Activated CD4-positive, alpha-beta T cell treated with anti-CD3 and anti-CD28 coated beads for 24 hours (primary cell): ENCODE measurements at regions not wholly inside any gene's neighbourhood (a gene's known extent, or its start where the extent isn't known, plus 50 kb on each side); places are given as distances from the start of the nearest gene placed in this dataset.

ENCODE experiments used
- DNase-seq, 2 donors: peaks; one replicate each; pipeline ENCODE4 v3.0.0-alpha.2; 2020; ENCODE audit warnings: low read depth in 2 of 2

DNA sequence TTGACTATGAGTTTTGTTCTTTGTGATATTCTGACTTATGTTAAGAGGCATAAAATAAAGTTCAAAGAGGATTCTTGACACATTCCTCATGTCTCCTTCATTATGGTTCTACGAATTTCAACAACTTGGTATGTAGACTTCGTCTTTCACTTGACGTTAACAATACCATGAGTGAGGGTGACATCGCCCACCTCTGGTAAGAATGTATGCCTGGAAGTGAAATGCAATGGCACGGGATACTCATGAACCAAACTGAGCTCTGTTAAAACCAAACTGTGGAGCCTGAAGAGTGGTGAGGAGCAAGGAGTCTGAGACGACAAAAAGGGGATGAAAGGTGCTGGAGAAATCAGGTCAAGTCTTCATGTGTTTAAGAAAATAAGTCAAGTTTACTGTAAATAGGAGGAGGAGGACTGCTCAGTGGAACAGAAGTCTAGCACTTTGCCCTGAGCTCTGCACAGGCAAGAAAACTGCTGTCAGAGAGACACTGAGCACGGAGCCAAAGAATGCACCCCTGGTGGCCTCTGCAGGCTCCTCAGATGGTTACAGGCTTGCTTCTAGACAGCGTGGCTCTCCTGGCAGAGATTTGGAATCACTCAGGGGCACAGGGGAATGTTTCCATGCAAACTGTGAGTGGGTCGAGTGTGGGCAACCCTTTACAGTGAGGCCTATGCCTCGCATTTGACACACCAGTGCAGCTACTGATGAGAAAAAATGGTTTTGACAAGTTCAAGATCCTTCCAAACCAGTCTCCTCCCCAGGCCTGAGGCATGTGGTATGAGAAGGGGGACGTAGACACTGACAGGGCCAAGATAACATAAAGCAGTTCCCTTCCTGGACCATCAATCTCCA lies 470.1 kb downstream of the IRX1 start:
- no peak for DNase-seq

DNA sequence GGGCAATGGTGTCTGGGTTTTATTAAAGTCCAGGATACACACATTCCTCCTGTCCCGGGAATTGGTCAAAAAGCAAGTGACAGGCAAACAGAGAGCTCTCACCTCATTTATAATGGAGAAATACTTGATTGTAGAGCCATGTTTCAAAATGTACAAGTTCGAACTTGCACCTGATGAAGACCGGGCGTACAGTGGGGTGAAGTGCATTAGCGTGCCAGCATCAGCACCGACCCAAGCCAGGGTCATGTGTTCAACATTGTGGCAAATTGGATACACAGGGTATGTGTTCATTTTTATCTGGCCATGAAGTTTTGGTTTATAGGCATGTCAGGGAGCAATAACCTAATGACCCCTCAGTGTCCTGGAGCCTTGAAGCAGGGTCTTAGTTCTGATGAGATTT lies 472.5 kb downstream of the IRX1 start:
- no peak for DNase-seq

DNA sequence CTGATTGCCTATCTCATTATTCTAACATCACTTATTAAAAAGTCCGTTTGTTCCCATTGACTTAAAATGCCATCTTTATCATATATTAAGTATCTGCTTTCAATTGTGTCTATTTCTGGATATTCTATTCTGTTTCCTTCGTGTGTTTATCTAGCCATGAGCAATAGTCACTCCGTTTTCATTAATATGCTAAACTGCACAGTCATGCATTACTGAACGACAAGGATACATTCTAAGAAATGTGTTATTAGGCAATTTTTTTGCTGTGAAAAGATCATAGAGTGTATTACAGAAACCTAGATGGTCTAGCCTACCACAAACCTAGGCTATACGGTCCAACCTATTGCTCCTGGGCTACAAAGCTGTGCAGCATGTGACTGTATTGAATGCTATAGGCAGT lies 482.9 kb downstream of the IRX1 start:
- no peak for DNase-seq

DNA sequence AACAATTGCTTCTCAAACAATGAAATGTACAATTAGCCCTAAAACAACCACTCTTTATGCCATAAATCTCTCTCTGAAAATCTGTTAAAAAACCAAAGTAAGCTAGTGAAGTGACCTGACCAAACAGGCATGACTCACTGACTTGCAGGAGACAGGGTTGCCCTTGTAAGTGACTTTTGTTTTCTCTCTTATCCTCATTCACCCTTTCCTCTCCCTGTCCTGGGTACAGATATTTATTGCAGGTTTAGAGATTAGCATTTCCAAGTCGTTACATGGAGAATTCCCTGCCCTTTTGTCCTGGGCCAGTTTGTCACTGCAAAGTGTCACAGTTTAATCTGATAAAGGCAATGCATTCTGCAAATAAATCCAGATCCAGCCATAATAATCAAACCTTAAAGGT lies 484.2 kb downstream of the IRX1 start:
- DNase-seq: no peak

DNA sequence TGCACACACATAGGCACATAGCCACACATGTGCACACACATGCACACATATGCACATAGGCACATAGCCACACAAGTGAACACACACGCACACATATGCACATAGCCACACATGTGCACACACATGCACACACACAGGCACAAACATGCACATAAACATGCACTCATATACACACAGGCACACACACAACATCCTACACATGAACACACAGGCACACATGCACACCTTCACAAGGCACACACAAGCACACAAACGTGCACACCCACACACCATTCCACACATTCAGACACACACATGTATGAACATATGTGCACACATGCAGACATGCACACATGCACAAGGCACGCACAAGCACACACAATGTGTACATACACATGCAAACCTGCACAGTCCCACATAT lies 484.7 kb downstream of the IRX1 start:
- no peak for DNase-seq

DNA sequence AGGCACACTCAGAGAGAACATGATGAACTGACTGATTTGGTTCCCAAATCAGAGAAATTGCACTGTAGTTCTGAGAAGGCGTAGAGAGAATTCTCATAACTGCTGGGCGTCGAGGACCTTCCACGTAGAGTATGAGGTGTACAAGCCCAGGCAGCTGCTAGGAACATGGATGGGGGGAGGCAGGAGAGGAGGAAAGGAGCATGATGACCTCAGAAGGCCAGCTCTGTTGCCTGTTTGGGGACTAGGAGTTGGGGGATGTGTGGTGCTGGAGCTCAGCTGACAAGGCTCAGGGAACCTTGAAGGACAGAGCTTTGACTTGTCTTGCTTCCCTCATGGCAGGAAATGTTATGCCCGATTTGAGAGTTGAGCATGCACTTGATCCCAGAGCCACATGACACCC lies 485.4 kb downstream of the IRX1 start:
- DNase-seq: no peak

DNA sequence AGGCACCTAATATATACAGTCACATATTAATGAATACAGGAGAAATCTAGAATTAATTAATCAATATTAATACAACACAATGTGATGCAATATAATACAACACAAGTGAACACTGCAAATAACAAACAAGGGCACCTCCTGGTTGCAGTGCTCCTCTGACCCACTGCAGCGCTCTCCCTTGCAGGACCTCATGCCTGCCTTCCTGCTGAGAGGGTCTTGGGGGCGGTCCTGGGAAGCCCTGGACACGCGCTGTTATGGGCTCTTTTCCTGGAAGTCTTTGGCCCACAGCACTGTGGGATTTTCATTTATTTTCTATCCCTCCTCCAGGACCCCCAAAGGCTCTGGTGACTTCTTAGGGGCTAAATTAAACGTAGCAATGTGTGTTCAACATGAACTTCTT lies 485.8 kb downstream of the IRX1 start:
- DNase-seq: no peak

DNA sequence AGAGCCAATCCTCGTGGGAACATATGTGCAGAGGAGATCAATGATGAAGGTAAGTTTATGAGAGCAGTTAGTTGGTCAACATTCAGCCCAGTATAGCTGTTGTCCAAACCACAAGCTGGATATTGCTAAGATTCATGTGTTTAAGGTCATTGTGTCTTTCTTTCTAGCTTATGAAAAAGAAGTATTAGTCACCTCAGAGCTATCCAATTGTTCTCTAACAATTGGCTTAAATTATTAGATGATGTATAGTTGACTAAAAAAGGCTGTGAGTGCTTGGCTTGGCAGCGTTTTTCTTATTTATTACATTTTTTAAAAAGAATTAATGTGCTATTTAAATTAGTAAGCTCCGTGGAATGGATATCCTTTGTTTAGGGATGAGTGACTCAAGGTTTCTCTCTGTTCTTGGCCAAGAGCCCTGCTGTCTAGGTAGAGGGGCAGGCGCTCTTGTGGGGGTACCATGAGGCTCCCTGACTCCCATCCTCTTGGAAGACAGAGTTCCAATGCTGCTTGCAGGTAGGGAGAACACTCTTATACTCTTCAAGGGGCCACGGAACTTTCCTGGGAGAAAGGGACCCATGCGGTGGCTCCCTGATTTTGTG lies 487.4 kb downstream of the IRX1 start:
- no peak for DNase-seq

DNA sequence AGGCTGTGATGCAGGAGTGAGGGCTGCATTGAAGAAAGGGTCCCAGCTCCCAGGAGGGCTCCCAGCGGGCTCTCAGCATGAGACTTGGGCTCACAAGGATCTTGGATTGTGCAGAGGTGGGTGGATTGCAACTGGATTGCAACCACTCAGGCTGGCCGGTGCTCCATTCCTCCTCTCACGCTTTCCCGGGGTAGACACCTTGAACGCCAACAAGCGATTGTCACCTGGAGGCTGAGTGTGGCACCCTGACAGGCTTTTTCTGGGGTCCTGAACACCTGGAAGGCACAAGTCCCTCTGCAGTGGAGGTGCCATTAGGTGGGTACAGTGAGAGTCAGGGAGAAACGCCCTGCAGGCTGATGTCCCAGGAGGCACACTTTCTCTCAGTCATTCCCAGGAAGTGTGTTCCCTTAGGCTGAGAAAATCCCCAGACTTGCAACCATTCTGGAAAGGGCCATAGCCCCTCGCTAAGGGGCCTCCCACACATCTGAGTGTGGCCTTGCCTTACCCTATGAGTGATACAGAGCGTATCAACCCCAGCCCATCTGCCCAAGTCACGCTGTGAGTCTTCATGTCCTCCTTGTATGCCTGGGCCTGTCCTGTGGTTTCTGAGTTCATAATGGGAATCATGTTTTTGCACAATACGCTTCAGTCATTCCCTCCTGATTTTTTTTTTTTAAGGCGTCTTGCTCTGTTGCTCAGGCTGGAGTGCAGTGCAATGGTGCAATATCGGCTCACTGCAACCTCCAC lies 488.1 kb downstream of the IRX1 start:
- no peak for DNase-seq

DNA sequence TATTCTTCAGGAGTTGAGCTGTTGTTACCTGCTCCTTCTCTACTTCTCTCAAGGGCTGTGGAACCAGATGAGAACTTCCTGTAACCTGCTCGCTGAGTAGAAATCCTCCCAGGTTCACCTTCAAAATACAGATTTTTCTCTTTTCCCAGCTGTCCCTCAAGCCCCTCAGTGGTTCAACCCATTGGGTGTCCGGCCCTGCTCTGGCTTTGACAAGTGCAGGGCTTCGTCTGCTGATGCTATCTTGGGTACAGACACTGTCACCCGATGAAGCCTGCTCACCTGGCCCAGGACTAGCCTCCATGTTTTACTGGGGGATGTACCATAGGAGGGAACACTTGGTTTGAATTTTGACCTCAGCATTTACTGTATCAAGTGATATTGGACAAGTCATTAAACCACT lies 490.4 kb downstream of the IRX1 start:
- no peak for DNase-seq

DNA sequence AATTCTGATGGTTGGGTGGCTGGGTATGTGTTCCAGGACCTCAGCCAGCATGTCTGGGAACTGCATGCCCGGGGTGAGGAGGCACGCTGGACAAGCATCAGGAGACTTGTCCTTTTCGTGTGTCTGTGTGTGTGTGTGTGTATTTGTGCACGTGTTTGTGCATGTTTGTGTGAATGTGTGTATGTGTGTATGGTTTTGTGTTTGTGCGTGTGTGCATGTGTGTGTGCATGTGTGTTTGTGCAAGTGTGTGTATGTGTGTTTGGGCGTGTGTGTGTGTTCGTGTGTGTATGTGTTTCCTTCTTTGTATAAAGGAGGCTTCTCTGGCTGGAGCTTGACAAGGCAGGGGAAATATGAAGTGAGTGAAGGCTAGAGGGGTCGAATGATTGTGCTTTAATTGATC lies 491.5 kb downstream of the IRX1 start:
- DNase-seq: no peak

DNA sequence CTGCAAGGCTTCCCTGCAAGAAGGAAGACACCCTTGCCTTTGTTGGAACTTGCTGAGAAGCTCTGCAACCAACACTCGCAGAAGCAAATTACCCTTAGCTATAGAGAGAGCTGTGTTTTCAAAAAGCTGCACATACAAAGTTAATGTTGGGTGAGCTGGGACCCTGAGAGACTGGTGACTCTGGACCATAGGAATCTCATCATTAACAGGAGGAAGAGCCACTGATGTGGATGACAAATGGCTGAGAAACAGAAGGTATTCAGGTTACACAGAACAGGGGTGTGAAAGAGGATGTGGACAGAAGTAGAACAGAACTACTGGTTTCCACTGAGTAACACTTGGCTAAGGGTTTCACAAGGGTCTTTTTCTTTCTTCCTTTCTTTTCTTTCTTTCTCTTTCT lies 493.5 kb downstream of the IRX1 start:
- no peak for DNase-seq

DNA sequence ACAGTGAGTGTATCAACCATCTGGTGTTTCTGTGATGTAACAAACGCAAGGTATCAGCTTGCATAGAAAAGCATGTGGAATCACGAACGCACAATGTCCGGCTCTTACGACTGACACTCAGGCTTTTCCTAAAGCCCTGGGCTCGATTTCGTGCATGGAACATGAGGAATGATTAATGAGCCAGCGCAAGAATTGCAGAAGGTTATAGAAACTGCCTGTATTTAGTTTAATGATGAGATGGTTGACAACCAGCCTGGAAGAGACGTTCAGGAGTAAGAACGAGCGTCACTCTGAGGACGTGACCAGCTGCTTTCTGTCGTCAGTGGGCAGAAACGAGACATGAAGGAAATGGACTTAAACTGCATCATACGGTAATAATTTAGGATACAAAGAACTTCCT lies 497.6 kb downstream of the IRX1 start:
- no peak for DNase-seq

DNA sequence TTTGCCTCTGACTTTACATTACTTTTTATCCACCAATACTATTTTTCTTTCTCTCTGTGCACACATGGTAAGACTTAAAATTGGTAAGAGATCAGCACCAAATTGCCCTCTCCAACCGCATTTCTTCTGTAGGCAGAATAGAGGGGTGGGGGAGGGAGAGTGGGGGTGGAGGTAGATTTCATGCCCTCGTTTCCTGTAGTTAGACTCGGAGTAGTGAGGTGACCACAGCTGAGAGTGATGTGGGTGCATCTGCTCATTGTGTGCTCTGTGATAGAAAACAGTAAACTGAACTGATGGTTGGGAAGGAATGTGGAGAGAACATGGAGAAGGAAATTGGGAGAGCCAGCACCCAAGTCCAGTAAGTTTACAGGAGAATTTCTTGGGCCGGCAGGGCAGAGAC lies 498.3 kb downstream of the IRX1 start:
- DNase-seq: no peak

DNA sequence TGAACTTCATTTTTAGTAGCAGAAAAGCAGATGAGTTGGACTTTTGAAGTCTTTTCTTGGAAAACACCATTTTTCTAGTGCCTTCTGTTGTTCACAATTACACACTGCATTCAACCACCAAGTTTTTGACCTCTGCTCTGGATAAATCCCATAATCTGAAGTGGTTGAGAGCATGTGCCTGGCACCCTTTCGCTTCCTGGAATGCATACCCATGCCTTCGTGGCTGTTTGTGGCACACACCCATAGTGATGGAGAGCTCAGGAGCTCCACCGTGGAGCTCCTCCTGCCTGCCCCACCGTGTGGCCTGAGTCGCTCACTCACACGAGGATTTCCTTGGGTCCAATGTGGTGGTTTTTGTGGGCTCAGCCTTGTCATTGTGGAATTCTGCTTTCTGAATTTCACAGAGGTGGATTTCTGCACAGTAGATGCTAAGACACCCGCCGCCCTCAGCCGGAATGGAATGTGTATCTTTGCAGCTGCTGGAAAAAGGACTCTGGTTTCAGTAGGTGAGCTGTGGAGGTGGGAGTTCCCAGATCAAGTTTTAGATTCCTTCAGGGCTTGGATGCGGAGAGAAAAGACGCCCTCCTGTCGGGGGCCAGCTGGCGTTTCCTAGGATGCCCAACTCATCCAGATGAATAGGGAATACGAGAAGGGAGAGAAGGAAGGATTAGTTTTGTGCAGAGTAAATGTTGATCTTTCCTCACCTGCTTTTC lies 500.4 kb downstream of the IRX1 start:
- no peak for DNase-seq

DNA sequence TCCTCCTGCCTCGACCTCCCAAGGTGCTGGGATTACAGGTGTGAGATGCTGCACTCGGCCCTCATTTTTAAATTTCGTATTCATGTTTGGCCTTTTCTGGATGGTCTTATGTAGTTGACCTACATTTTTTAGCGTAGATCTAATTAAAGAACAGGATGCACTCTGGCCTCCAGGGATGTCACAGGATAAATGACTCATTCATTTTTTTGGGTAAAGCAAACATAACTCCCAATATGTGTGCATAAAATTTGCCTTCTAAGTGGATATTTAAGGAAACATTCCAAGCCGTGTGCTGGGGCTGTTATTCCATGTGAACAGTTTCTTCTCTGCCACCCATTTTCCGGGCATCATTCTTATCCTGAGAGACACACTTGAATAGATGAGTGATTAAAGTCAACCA lies 501.6 kb downstream of the IRX1 start:
- no peak for DNase-seq

DNA sequence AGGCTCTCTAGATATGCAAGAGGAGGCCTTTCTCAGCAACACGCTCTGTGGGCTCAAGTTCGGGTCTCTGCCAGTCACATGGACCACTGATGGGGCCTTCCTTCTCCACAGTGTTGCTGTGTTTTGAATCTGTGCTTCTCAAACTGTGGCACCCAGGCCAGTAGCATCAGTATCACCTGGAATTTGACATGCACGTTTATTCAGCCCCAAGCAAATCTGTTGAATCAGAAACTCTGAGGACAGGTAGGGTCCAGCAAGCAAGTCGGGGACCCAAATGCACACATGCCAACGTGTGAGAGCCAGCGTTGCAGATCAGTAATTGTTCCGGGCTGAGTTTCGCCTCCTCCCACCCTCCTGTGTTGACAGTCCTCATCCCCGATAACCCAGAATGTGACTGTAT lies 502.6 kb downstream of the IRX1 start:
- no peak for DNase-seq

DNA sequence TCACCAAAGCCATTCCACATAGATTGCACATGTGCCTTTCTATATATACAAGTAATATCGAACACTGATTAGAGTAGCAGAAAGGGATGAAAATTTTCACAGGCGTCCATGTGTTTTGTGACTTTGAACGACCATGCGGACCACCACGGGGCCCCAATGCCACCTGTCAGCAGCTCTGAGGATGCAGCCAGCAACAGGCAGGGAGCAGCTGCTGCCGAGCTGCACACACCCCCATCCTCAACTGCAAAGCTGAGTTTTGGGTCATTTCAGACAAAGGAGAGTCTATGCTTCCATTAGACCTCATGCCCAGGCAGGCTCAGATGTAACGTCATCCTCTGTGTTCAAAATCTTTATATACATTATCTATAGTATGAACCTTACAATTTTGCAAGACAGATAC lies 503.8 kb downstream of the IRX1 start:
- no peak for DNase-seq

DNA sequence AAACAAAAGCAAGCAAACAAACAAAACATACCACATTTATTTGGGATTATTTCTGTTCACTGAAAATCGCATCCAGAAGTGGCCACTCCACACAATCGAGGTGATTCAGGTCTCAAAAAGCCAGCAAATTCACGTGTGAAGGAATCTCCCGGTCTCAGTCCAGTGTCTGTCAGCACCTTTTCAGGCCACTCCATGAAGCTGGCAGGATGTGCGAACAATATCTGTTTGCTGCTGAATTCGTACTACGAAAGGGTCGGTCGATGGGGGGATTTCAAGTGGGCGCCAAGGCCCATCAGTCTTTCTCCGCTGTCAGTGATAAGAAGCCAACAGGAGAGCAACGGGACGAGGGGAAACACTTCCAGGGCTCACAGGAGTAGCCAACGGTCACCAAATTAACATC lies 505.1 kb downstream of the IRX1 start:
- DNase-seq: no peak

DNA sequence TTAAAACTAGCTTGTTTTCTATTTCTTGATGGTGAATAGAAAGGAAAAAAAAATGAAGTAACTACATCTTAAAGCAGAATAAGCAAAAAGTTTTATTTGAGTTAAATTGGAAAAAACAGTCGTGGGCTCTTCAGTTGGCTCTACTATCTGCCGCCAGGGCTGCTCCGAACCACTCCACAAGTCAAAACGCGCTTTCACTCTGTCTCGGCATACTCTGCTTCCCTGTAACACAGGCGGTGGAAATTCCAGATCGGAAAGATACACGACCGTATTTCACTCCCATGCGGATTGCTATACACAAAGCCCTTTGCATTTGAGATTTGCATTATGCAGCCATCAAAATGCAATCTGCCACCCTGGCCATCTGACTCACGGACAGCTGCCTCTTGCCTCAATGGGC lies 505.6 kb downstream of the IRX1 start:
- DNase-seq: no peak

DNA sequence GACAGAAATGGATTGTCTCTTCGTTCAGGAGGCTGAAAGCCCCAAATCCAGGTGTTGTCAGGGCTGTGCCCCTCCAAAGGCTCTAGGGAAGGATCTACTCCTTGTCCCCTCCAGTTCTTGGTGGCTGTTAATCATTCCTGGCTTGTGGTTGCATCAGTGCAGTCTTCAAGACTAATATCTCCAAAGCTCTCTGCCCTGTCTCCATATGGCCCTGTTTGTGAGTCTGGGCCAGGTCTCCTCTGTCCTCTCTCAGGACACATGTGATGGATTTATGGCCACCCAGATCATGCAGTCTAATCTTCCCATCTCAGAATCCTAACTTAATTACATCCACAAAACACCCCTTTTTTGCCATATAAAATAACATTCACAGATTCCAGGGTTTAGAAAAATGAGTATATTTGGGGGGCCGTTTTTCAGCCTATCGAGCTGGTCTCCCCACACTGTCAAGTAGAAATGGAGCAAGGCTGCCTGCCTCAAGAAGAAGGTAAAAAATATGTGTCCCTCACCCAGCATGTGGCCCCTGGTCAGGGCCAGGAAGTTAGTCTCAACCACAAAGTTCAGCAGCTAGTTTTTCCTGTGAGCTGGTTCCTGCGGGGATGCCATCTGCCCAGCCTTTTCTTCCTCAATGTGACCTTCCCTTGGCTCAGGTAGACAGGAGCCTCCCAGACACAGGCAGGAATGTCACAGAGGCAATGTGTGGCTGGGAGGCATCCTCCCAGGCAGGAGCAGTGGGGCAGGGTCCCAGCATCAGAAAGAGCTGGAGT lies 509.4 kb downstream of the IRX1 start:
- no peak for DNase-seq

DNA sequence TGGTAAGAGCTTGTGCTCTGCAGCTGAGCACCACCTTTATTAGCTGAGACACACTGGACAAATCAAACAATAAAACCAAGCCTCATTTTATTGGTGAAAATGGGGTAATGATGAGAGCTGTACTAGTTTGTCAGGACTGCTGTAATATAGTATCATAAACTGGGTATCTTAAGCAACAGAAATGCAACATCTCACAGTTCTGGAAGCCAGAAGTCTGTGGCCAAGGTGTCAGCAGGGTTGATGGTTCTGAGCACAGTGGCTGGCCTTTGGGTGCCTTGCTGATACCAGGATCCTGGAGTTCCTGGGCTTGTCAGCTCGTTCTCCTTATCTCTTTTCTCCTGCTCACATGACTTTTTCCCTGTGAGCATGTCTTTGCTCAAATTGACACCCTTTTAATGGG lies 513.1 kb downstream of the IRX1 start:
- DNase-seq: no peak
